A549 (cell line): ENCODE measurements at regions not wholly inside any gene's neighbourhood (a gene's known extent, or its start where the extent isn't known, plus 50 kb on each side); places are given as distances from the start of the nearest gene placed in this dataset.

Experiments used
- ATAC-seq, 2 experiments: fragments of 200-7000 bp in 1 of 2; fragments of >200 bp in 1 of 2; cut with Nextera tagmentation in 1 of 2; cut with Tn5 transposase in 1 of 2; 3 replicates each; pipeline versions ENCODE4 v1.8.0 to v1.9.1; 2018 to 2020; ENCODE audit warnings: mild to moderate bottlenecking in 1 of 2, moderate library complexity in 1 of 2
- CTCF ChIA-PET: fragments of 300-600 bp; sonication (Branson Sonifier 250); formaldehyde crosslinking; extraction: SDS; loops from one replicate; lab custom pipeline; 2021; ENCODE audit warnings: antibody characterized with exemption, inconsistent platforms; lab: Yijun Ruan, JAX
- POLR2A ChIA-PET: fragments of 350-600 bp; formaldehyde crosslinking; extraction: SDS; loops from one replicate; lab custom pipeline; 2021; ENCODE audit warnings: antibody characterized with exemption, inconsistent platforms; lab: Yijun Ruan, JAX
- DNase-seq, 2 experiments: peaks; one replicate each; pipeline versions ENCODE4 v3.0.0 to v3.0.0-alpha.2; 2011 to 2016; ENCODE audit warnings: low read depth in 1 of 2, low spot score in 1 of 2
- FAIRE-seq: peaks from 2 replicates; lab custom pipeline; 2011; peaks lifted over from hg19 to GRCh38; lab: Jason Lieb, UNC
- H3K27ac ChIP-seq, 2 experiments: fragments of >200 bp; sonication (Bioruptor Twin); formaldehyde crosslinking; 3 replicates each; pipeline ENCODE4 v1.5.1; 2016 to 2017
- H3K4me1 ChIP-seq: fragments of >200 bp; sonication (Bioruptor Twin); formaldehyde crosslinking; 3 replicates; pipeline ENCODE4 v1.6.1; 2016
- H3K4me2 ChIP-seq: fragments of >200 bp; sonication (Bioruptor Twin); formaldehyde crosslinking; 3 replicates; pipeline ENCODE4 v1.6.1; 2016
- H3K4me3 ChIP-seq: fragments of >200 bp; sonication (Bioruptor Twin); formaldehyde crosslinking; 3 replicates; pipeline ENCODE4 v1.5.1; 2016
- H3K9me3 ChIP-seq: fragments of >200 bp; sonication (Bioruptor Twin); formaldehyde crosslinking; 3 replicates; pipeline ENCODE4 v1.6.1; 2016
- BHLHE40 ChIP-seq: IDR thresholded peaks from 2 replicates; pipeline ENCODE4 v1.6.1; 2012; ENCODE audit warnings: low read depth, low read length, inconsistent platforms
- CHD2 ChIP-seq: fragments of 150-350 bp; IDR thresholded peaks from 2 replicates; pipeline ENCODE4 v1.6.1; 2014; ENCODE audit warnings: low read length; ENCODE audit not compliant: partially characterized antibody
- ELK1 ChIP-seq: fragments of 150-350 bp; IDR thresholded peaks from 2 replicates; pipeline ENCODE4 v1.6.1; 2014; ENCODE audit warnings: low read depth, mild to moderate bottlenecking, low read length
- EP300 ChIP-seq, 2 experiments: fragments of >200 bp; sonication (Bioruptor Twin); formaldehyde crosslinking; IDR thresholded peaks; 2 replicates in 1 of 2; 3 replicates in 1 of 2; pipeline ENCODE4 v1.6.1; 2016 to 2017
- FOXS1 ChIP-seq: fragments of 250-450 bp; sonication (Bioruptor Pico); IDR thresholded peaks from 2 replicates; pipeline ENCODE4 v1.5.0; 2020; ENCODE audit warnings: mild to moderate bottlenecking, moderate library complexity
- GATA3 ChIP-seq: IDR thresholded peaks from 2 replicates; pipeline ENCODE4 v1.6.1; 2012; ENCODE audit warnings: borderline replicate concordance
- HDAC2 ChIP-seq: fragments of 200-600 bp; sonication (generic); IDR thresholded peaks from 2 replicates; pipeline ENCODE4 v1.6.1; 2016
- JUNB ChIP-seq: fragments of >200 bp; sonication (Bioruptor Twin); formaldehyde crosslinking; IDR thresholded peaks from 2 replicates; pipeline ENCODE4 v1.6.1; 2016
- NPAS2 ChIP-seq: fragments of 250-450 bp; sonication (Bioruptor Pico); IDR thresholded peaks from 2 replicates; pipeline ENCODE4 v1.8.0; 2022; ENCODE audit warnings: mild to moderate bottlenecking, moderate library complexity, borderline replicate concordance
- RAD21 ChIP-seq, 2 experiments: fragments of >200 bp in 1 of 2; sonication (Bioruptor Twin) in 1 of 2; formaldehyde crosslinking in 1 of 2; IDR thresholded peaks in 1 of 2; conservative IDR thresholded peaks in 1 of 2; 2 replicates in 1 of 2; 3 replicates in 1 of 2; pipeline ENCODE4 v1.6.1; 2012 to 2018; ENCODE audit warnings: inconsistent platforms in 1 of 2
- RARB ChIP-seq: fragments of 250-450 bp; sonication (Bioruptor Pico); IDR thresholded peaks from 2 replicates; pipeline ENCODE4 v1.8.0; 2021; ENCODE audit warnings: mild to moderate bottlenecking, moderate library complexity
- RCOR1 ChIP-seq: fragments of 150-350 bp; IDR thresholded peaks from 2 replicates; pipeline ENCODE4 v1.6.1; 2014; ENCODE audit warnings: antibody characterized with exemption, low read length, low read depth
- RFX5 ChIP-seq: fragments of 450-650 bp; IDR thresholded peaks from 2 replicates; pipeline ENCODE4 v1.7.1; 2014; ENCODE audit warnings: antibody characterized with exemption, mild to moderate bottlenecking, moderate library complexity
- WGBS: methylation state at CpG from one replicate; pipeline ENCODE4 v1.1.6; 2017; ENCODE audit errors: missing lambda C conversion rate; 5-methylcytosine and 5-hydroxymethylcytosine counted together

GRCh38 chr14:55518391-55518790 is 61.6 kb upstream of the KTN1 start:
- ATAC-seq = no peak
- H3K4me3 ChIP-seq = no peak overlapping the region
- FAIRE-seq = no peak
- POLR2A ChIA-PET = no interaction called here
- no peak overlapping the region for H3K4me2 ChIP-seq
- TF ChIP-seq FOXS1 (CRISPR knock-in tag) = no peak
- no peak for TF ChIP-seq RCOR1
- TF ChIP-seq HDAC2 = no peak
- no peak for TF ChIP-seq RARB (CRISPR knock-in tag)
- TF ChIP-seq JUNB = no peak
- no peak for TF ChIP-seq RAD21 (conservative IDR thresholded peaks at IDR 0.05 in 1 of 2, IDR thresholded peaks at IDR 0.05 in 1 of 2)
- no peak for TF ChIP-seq ELK1
- H3K27ac ChIP-seq = no peak overlapping the region
- no peaks in the 10 kb centered on the region for H3K9me3 ChIP-seq
- no peak for DNase-seq
- H3K4me1 ChIP-seq = no peaks in the 10 kb centered on the region
- CTCF ChIA-PET = interaction anchor here (1.3 kb wide), 1 partner anchor 44 kb away, joined by 3 read pairs; no protein-coding TSS in a partner anchor

- 100% methylated on average over 1 of the region's 1 CpG for WGBS
- Histone ChIP-seq H3K4me3 (no peak overlapping the region), H3K27ac (no peak overlapping the region), H3K4me2 (no peak overlapping the region), H3K4me1 (no peaks in the 10 kb centered on the region), H3K9me3 (no peaks in the 10 kb centered on the region)
- FAIRE-seq (no peak), DNase-seq (no peak), ATAC-seq (peak; percentile 71 to 77; a peak in 5 of 6 replicates)
- CTCF ChIA-PET = no interaction called here
- TF ChIP-seq EP300 (IDR thresholded peaks at IDR 0.05) = no peak
- TF ChIP-seq CHD2 = no peak
- no peak for TF ChIP-seq BHLHE40
- TF ChIP-seq NPAS2 (CRISPR knock-in tag) = no peak
- TF ChIP-seq ELK1 = no peak
- no peak for TF ChIP-seq JUNB
- TF ChIP-seq RFX5 = no peak
- POLR2A ChIA-PET = no interaction called here
Observed at GRCh38 chr14:55519473-55520080, 60.4 kb upstream of the KTN1 start.

- POLR2A ChIA-PET = no interaction called here
- WGBS = 40% methylated on average over 2 of the region's 2 CpGs
- ATAC-seq = no peak
- H3K4me3 ChIP-seq = no peak overlapping the region
- CTCF ChIA-PET = no interaction called here
- no peak overlapping the region for H3K4me2 ChIP-seq
- H3K27ac ChIP-seq = no peak overlapping the region
- no peak for FAIRE-seq
- no peak for DNase-seq
- H3K4me1 ChIP-seq = no peaks in the 10 kb centered on the region
- no peaks in the 10 kb centered on the region for H3K9me3 ChIP-seq
- no peak for TF ChIP-seq GATA3
Observed at GRCh38 chr14:55523321-55523720, 56.7 kb upstream of the KTN1 start.
